ENCODE measurements at regions not wholly inside any gene's neighbourhood (a gene's known extent, or its start where the extent isn't known, plus 50 kb on each side); places are given as distances from the start of the nearest gene placed in this dataset.

- no peak for DNase-seq (ENCODE audit: extremely low read depth, low read depth)
- TF ChIP-seq, protein P1, sequence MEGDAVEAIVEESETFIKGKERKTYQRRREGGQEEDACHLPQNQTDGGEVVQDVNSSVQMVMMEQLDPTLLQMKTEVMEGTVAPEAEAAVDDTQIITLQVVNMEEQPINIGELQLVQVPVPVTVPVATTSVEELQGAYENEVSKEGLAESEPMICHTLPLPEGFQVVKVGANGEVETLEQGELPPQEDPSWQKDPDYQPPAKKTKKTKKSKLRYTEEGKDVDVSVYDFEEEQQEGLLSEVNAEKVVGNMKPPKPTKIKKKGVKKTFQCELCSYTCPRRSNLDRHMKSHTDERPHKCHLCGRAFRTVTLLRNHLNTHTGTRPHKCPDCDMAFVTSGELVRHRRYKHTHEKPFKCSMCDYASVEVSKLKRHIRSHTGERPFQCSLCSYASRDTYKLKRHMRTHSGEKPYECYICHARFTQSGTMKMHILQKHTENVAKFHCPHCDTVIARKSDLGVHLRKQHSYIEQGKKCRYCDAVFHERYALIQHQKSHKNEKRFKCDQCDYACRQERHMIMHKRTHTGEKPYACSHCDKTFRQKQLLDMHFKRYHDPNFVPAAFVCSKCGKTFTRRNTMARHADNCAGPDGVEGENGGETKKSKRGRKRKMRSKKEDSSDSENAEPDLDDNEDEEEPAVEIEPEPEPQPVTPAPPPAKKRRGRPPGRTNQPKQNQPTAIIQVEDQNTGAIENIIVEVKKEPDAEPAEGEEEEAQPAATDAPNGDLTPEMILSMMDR (IDR thresholded peaks at IDR 0.05; ENCODE audit: low read depth, low read length) = no peak
These were observed 118.8 kb upstream of the TMPRSS15 start for GRCh38 chr21:18522181-18522972.

- TF ChIP-seq, protein P1 (IDR thresholded peaks at IDR 0.05; ENCODE audit: low read depth, low read length) = no peak
- DNase-seq (ENCODE audit: extremely low read depth, low read depth) = no peak
These were observed 120.7 kb upstream of the TMPRSS15 start for GRCh38 chr21:18524097-18524880.

- no peak for DNase-seq (ENCODE audit: extremely low read depth, low read depth)
- TF ChIP-seq, protein P1 (IDR thresholded peaks at IDR 0.05; ENCODE audit: low read depth, low read length) = no peak
These were observed 125.7 kb upstream of the TMPRSS15 start for GRCh38 chr21:18529254-18529653.

GRCh38 chr21:18542081-18542480 is 138.5 kb upstream of the TMPRSS15 start:
- TF ChIP-seq, protein P1 (IDR thresholded peaks at IDR 0.05; ENCODE audit: low read depth, low read length) = no peak
- no peak for DNase-seq (ENCODE audit: extremely low read depth, low read depth)

DNA sequence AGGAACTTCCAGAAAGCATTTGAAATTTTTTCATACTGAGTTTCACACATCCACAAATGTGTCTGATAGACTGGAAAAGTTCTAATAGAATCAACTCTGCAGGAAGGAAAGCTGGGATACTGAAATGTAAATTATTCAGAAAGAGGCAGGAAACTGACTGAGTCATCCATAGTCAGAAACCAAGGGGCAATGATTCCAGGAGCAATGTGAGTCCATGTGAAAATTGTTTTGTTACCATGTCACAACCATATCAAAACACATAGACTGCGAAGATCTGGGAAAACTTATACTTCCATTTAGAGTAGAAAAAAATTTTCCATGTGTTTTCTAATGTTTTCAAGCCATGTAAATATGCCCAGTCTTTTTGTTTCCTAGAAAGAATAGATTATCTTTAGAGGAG is 142.3 kb upstream of the TMPRSS15 start:
- DNase-seq (ENCODE audit: extremely low read depth, low read depth) = no peak
- TF ChIP-seq, protein P1 (IDR thresholded peaks at IDR 0.05; ENCODE audit: low read depth, low read length) = no peak

- TF ChIP-seq, protein P1 (IDR thresholded peaks at IDR 0.05; ENCODE audit: low read depth, low read length) = no peak
- no peak for DNase-seq (ENCODE audit: extremely low read depth, low read depth)
These were observed 143.8 kb upstream of the TMPRSS15 start for GRCh38 chr21:18547347-18547746.

DNA sequence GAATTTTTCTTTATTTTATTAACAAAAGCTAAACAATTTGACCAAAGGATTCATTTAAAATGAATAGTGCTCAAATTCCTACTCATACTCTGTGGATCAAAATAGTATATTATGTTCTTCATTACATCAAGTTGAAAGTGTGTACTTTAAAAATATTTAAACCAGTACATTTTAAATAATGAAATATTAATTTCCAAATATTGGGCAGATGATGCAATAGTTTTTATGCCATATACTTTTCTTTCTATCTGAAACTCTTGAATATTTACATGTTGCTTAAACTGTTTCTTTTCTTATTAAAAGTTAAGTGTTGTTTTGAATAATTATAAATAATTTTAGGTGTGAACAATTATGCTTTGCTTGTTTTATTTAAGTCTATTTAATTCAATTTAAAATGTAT is 144.7 kb upstream of the TMPRSS15 start:
- TF ChIP-seq, protein P1 (IDR thresholded peaks at IDR 0.05; ENCODE audit: low read depth, low read length) = no peak
- DNase-seq (ENCODE audit: extremely low read depth, low read depth) = no peak
